Lower leg skin (tissue), 4 donors: ENCODE measurements at regions not wholly inside any gene's neighbourhood (a gene's known extent, or its start where the extent isn't known, plus 50 kb on each side); places are given as distances from the start of the nearest gene placed in this dataset.

Source experiments
- DNase-seq, 2 donors: peaks; one replicate each; pipeline ENCODE4 v3.0.0-alpha.2; 2019; ENCODE audit warnings: low spot score in 2 of 2
- H3K4me3 ChIP-seq: fragments of 200-600 bp; sonication (generic); 2 replicates; pipeline ENCODE4 v1.5.1; 2017; ENCODE audit warnings: mild to moderate bottlenecking, low read depth; ENCODE audit not compliant: poor library complexity, severe bottlenecking
- POLR2A ChIP-seq, 2 donors: fragments of 450-650 bp; IDR thresholded peaks; one replicate each; pipeline ENCODE4 v1.6.1; 2016 to 2017; ENCODE audit warnings: antibody characterized with exemption in 2 of 2, mild to moderate bottlenecking in 1 of 2, moderate library complexity in 1 of 2
- WGBS, 2 donors: methylation state at CpG; one replicate each; pipeline ENCODE4 v1.1.5; 2018; 5-methylcytosine and 5-hydroxymethylcytosine counted together
- intact Hi-C: fragments of 100-400 bp; cut with DNase I; formaldehyde crosslinking; loops from one replicate; pipeline ENCODE4 v1.15.0; 2023; ENCODE audit warnings: low total_unique reads
- TF ChIP-seq, protein P1 (sequence below), 3 donors: fragments of 450-650 bp; IDR thresholded peaks; one replicate each; pipeline ENCODE4 v1.5.1; 2016; ENCODE audit warnings: antibody characterized with exemption in 3 of 3, mild to moderate bottlenecking in 3 of 3, moderate library complexity in 2 of 3

GRCh38 chr6:170102582-170103481 lies 188.0 kb downstream of the DLL1 start:
- peak in 1 of 2 donors; percentile 67 for DNase-seq

GRCh38 chr6:170102038-170102437 lies 188.8 kb downstream of the DLL1 start:
- TF ChIP-seq POLR2A (IDR thresholded peaks at IDR 0.05), result no peak
- TF ChIP-seq, protein P1, sequence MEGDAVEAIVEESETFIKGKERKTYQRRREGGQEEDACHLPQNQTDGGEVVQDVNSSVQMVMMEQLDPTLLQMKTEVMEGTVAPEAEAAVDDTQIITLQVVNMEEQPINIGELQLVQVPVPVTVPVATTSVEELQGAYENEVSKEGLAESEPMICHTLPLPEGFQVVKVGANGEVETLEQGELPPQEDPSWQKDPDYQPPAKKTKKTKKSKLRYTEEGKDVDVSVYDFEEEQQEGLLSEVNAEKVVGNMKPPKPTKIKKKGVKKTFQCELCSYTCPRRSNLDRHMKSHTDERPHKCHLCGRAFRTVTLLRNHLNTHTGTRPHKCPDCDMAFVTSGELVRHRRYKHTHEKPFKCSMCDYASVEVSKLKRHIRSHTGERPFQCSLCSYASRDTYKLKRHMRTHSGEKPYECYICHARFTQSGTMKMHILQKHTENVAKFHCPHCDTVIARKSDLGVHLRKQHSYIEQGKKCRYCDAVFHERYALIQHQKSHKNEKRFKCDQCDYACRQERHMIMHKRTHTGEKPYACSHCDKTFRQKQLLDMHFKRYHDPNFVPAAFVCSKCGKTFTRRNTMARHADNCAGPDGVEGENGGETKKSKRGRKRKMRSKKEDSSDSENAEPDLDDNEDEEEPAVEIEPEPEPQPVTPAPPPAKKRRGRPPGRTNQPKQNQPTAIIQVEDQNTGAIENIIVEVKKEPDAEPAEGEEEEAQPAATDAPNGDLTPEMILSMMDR (IDR thresholded peaks at IDR 0.05), result no peak
- intact Hi-C loops, result no loop called here
- WGBS, 2 donors, result 80 to 87% methylated on average over 7 of the region's 7 CpGs
- H3K4me3 ChIP-seq, result no peak overlapping the region
- DNase-seq, result peak in 1 of 2 donors; percentile 34

More at GRCh38 chr6:170102582-170103481, 188.0 kb downstream of the DLL1 start:
- WGBS, 2 donors, result 91 to 93% methylated on average over 27 to 28 of the region's 30 CpGs
- no peak overlapping the region for H3K4me3 ChIP-seq
- no peak for TF ChIP-seq POLR2A (IDR thresholded peaks at IDR 0.05)
- TF ChIP-seq, protein P1 (IDR thresholded peaks at IDR 0.05), result no peak
- intact Hi-C loops, result no loop called here

DNA sequence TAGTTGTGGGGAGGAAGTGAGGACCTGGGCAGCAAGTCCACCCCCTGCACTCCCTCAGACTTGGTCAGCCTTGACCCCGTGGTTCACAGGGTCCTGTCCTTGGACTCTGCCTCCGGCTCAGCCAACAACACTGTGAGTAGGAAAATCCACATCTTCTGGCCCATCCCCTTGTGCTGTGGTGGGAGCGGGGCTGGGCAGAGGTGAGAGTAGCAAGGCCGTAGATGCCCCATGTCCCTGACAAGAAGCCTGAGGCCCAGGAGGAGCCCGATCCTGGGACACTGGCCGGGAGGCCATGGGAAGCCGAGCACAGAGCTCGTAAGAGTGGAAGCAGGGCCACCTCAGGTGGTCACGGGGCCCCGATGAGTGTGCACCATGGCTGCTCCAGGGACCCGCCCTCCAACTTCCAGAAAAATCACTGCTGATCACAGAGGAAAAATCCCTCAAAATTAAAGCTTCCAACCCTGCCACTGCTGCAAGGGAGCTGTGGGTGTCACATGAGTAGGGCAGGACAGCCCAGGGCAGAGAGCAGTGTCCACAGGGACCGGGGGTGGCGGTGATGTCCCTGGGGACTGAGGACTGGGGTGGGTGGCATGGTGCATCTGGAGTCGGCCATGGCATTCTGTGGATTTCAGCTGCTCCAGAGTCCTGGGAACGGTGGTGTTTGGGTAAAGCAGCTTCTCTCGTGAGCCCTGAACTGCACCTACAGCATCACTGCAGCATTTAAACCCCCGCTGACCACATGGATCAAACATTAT lies 189.4 kb downstream of the DLL1 start:
- H3K4me3 ChIP-seq, result no peak overlapping the region
- 88 to 97% methylated on average over 17 of the region's 17 CpGs for WGBS, 2 donors
- peak in 1 of 2 donors; percentile 70 for DNase-seq
- no peak for TF ChIP-seq POLR2A (IDR thresholded peaks at IDR 0.05)
- TF ChIP-seq, protein P1 (IDR thresholded peaks at IDR 0.05), result no peak
- intact Hi-C loops, result no loop called here

- TF ChIP-seq, protein P1 (IDR thresholded peaks at IDR 0.05), result no peak
- TF ChIP-seq POLR2A (IDR thresholded peaks at IDR 0.05), result no peak
- 68 to 92% methylated on average over 8 of the region's 8 CpGs for WGBS, 2 donors
- intact Hi-C loops, result no loop called here
- no peak overlapping the region for H3K4me3 ChIP-seq
- DNase-seq, result peak in 1 of 2 donors; percentile 36
Measured at GRCh38 chr6:170100046-170100445, 190.8 kb downstream of the DLL1 start.

- WGBS, 2 donors, result 82 to 86% methylated on average over 11 of the region's 11 CpGs
- intact Hi-C loops, result no loop called here
- DNase-seq, result peak in 1 of 2 donors; percentile 31
- TF ChIP-seq POLR2A (IDR thresholded peaks at IDR 0.05), result no peak
- TF ChIP-seq, protein P1 (IDR thresholded peaks at IDR 0.05), result no peak
- H3K4me3 ChIP-seq, result no peak overlapping the region
Measured at GRCh38 chr6:170099387-170099786, 191.5 kb downstream of the DLL1 start.
